ENCODE measurements at regions not wholly inside any gene's neighbourhood (a gene's known extent, or its start where the extent isn't known, plus 50 kb on each side); places are given as distances from the start of the nearest gene placed in this dataset.

DNA sequence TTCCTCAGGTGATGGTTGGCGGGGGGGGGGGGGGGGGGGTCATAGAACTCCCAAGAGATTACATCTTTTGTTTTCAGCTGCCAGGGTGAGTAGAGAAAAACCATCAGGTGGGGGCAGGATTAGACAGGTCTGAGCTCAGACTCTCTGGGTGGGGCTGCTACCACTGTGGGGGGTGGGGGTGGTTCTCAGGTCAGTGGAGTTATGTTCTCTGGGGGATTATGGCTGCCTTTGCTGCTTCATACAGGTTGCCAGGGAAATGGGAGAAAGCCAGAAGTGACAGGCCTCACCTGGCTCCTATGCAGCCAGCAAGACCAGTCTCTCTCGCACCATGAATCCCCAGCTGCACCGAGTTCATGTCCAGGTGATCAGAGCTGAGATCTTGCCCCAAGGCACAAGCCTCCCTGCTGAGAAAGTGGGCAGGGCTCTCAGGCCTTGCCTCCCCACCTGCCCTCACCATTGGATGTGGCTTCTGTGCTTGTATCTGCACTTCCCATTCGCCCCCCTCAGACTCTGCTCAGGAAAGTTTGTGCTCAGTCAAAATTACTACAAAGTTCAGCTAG lies 828.1 kb downstream of the MCTP2 start:
- TF ChIP-seq OVOL2 (CRISPR knock-in tag; IDR thresholded peaks at IDR 0.05; ENCODE audit: borderline replicate concordance): no peak
- TF ChIP-seq, protein P1, sequence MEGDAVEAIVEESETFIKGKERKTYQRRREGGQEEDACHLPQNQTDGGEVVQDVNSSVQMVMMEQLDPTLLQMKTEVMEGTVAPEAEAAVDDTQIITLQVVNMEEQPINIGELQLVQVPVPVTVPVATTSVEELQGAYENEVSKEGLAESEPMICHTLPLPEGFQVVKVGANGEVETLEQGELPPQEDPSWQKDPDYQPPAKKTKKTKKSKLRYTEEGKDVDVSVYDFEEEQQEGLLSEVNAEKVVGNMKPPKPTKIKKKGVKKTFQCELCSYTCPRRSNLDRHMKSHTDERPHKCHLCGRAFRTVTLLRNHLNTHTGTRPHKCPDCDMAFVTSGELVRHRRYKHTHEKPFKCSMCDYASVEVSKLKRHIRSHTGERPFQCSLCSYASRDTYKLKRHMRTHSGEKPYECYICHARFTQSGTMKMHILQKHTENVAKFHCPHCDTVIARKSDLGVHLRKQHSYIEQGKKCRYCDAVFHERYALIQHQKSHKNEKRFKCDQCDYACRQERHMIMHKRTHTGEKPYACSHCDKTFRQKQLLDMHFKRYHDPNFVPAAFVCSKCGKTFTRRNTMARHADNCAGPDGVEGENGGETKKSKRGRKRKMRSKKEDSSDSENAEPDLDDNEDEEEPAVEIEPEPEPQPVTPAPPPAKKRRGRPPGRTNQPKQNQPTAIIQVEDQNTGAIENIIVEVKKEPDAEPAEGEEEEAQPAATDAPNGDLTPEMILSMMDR (IDR thresholded peaks at IDR 0.05): no peak
- TF ChIP-seq, protein P2, sequence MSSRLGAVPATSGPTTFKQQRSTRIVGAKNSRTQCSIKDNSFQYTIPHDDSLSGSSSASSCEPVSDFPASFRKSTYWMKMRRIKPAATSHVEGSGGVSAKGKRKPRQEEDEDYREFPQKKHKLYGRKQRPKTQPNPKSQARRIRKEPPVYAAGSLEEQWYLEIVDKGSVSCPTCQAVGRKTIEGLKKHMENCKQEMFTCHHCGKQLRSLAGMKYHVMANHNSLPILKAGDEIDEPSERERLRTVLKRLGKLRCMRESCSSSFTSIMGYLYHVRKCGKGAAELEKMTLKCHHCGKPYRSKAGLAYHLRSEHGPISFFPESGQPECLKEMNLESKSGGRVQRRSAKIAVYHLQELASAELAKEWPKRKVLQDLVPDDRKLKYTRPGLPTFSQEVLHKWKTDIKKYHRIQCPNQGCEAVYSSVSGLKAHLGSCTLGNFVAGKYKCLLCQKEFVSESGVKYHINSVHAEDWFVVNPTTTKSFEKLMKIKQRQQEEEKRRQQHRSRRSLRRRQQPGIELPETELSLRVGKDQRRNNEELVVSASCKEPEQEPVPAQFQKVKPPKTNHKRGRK (CRISPR knock-in tag; IDR thresholded peaks at IDR 0.05; ENCODE audit: borderline replicate concordance): no peak
- TF ChIP-seq, protein P3, sequence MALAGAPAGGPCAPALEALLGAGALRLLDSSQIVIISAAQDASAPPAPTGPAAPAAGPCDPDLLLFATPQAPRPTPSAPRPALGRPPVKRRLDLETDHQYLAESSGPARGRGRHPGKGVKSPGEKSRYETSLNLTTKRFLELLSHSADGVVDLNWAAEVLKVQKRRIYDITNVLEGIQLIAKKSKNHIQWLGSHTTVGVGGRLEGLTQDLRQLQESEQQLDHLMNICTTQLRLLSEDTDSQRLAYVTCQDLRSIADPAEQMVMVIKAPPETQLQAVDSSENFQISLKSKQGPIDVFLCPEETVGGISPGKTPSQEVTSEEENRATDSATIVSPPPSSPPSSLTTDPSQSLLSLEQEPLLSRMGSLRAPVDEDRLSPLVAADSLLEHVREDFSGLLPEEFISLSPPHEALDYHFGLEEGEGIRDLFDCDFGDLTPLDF (CRISPR knock-in tag; IDR thresholded peaks at IDR 0.05): no peak
- TF ChIP-seq, protein P4, sequence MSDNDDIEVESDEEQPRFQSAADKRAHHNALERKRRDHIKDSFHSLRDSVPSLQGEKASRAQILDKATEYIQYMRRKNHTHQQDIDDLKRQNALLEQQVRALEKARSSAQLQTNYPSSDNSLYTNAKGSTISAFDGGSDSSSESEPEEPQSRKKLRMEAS (CRISPR knock-in tag; IDR thresholded peaks at IDR 0.05): no peak
- TF ChIP-seq, protein P5, sequence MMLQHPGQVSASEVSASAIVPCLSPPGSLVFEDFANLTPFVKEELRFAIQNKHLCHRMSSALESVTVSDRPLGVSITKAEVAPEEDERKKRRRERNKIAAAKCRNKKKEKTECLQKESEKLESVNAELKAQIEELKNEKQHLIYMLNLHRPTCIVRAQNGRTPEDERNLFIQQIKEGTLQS (CRISPR knock-in tag; conservative IDR thresholded peaks at IDR 0.05): no peak
